ENCODE measurements at regions not wholly inside any gene's neighbourhood (a gene's known extent, or its start where the extent isn't known, plus 50 kb on each side); places are given as distances from the start of the nearest gene placed in this dataset.

DNA sequence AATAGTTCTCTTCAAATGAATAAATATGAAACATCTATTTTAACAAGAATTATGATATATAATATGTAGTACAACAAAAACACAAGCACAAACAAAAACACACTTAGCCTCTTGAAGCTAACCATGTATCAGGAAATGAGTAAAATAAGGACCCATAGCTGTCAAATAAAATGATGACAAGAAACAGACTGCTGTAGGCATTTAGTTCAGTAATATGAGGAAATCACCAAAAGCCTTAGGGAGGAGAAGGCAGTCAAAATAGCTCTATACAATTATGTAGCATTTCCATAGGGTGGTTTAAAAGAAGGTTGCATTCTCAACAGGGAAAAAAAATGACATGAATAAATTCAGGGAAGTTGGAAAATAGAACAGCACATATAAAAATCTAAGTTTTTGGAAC, 163.4 kb downstream of the PCDH20 start:
- Histone ChIP-seq H3F3A (ENCODE audit: control insufficient read depth, insufficient read depth) (no peaks in the 10 kb centered on the region), H3K79me2 (ENCODE audit: control insufficient read depth, low read length) (no peaks in the 10 kb centered on the region), H3K36me3 (ENCODE audit: control insufficient read depth, low read length) (no peaks in the 10 kb centered on the region), H4K20me1 (ENCODE audit: control insufficient read depth, insufficient read depth, low read depth, low read length) (no peaks in the 10 kb centered on the region), H3K4me3 (ENCODE audit: low read length) (no peak overlapping the region), H3K27me3 (ENCODE audit: control insufficient read depth, low read length) (no peaks in the 10 kb centered on the region), H3K27ac (ENCODE audit: low read depth, low read length) (no peak overlapping the region), H3K9me2 (replicated peaks; ENCODE audit: control insufficient read depth, low read length) (no peaks in the 10 kb centered on the region), H3K4me2 (ENCODE audit: low read length) (no peak overlapping the region), H3K9me3 (ENCODE audit: control insufficient read depth, insufficient read depth, low read length) (no peaks in the 10 kb centered on the region), H3K4me1 (ENCODE audit: control insufficient read depth, low read length) (no peaks in the 10 kb centered on the region)
- TF ChIP-seq EZH2phosphoT487 (IDR thresholded peaks at IDR 0.05; ENCODE audit: borderline replicate concordance, low read length): no peak
- TF ChIP-seq, protein P1, sequence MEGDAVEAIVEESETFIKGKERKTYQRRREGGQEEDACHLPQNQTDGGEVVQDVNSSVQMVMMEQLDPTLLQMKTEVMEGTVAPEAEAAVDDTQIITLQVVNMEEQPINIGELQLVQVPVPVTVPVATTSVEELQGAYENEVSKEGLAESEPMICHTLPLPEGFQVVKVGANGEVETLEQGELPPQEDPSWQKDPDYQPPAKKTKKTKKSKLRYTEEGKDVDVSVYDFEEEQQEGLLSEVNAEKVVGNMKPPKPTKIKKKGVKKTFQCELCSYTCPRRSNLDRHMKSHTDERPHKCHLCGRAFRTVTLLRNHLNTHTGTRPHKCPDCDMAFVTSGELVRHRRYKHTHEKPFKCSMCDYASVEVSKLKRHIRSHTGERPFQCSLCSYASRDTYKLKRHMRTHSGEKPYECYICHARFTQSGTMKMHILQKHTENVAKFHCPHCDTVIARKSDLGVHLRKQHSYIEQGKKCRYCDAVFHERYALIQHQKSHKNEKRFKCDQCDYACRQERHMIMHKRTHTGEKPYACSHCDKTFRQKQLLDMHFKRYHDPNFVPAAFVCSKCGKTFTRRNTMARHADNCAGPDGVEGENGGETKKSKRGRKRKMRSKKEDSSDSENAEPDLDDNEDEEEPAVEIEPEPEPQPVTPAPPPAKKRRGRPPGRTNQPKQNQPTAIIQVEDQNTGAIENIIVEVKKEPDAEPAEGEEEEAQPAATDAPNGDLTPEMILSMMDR (IDR thresholded peaks at IDR 0.05; ENCODE audit: low read depth, low read length, poor library complexity, severe bottlenecking): no peak

DNA sequence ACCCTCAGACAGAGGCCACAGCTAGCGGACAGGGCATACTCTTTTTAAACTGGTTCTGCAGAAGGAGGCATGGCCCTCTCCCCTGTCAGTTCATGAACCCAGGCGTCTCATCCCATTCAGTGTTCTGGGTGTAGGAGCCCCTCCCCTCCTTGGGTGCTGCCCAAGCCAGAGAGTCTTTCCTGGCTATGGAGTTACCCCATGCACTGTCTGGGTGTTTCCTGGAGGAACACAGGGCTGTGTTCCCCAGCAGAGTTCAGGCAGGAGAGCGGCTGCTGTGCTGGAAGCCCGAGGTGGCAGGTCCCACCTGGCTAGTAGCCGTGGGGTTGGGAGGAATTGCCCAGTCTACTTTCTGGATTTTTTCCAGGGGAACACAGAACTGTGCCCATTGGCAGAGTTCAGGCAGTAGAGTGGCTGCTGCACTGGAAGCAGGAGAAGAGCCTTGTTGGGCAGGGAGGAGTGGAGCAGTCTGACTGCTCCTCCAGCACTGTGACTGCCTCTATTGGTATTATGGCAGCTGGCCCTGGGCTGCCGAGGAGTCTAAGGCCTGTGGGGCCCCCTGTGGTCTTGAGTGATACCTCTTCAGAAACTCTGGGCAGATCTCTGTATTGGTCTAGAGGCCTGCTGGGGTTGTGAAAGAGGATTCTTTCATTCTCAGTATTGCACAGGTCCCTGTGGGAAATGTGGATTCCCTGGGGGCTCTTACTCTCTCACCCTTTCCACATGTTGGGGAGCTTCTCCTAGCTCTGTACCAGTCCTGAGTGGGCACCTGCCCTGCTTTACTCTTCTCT, 168.3 kb downstream of the PCDH20 start:
- H3K36me3 ChIP-seq (ENCODE audit: control insufficient read depth, low read length): no peaks in the 10 kb centered on the region
- H4K20me1 ChIP-seq (ENCODE audit: control insufficient read depth, insufficient read depth, low read depth, low read length): no peaks in the 10 kb centered on the region
- no peaks in the 10 kb centered on the region for H3K27me3 ChIP-seq (ENCODE audit: control insufficient read depth, low read length)
- H3K4me3 ChIP-seq (ENCODE audit: low read length): no peak overlapping the region
- H3K79me2 ChIP-seq (ENCODE audit: control insufficient read depth, low read length): no peaks in the 10 kb centered on the region
- H3K4me2 ChIP-seq (ENCODE audit: low read length): no peak overlapping the region
- TF ChIP-seq, protein P1 (IDR thresholded peaks at IDR 0.05; ENCODE audit: low read depth, low read length, poor library complexity, severe bottlenecking): no peak
- no peak for TF ChIP-seq EZH2phosphoT487 (IDR thresholded peaks at IDR 0.05; ENCODE audit: borderline replicate concordance, low read length)
- H3K9me2 ChIP-seq (replicated peaks; ENCODE audit: control insufficient read depth, low read length): no peaks in the 10 kb centered on the region
- no peaks in the 10 kb centered on the region for H3F3A ChIP-seq (ENCODE audit: control insufficient read depth, insufficient read depth)
- no peak overlapping the region for H3K27ac ChIP-seq (ENCODE audit: low read depth, low read length)
- H3K4me1 ChIP-seq (ENCODE audit: control insufficient read depth, low read length): no peaks in the 10 kb centered on the region
- no peaks in the 10 kb centered on the region for H3K9me3 ChIP-seq (ENCODE audit: control insufficient read depth, insufficient read depth, low read length)

- no peaks in the 10 kb centered on the region for H3K27me3 ChIP-seq (ENCODE audit: control insufficient read depth, low read length)
- H3K9me3 ChIP-seq (ENCODE audit: control insufficient read depth, insufficient read depth, low read length): no peaks in the 10 kb centered on the region
- no peak overlapping the region for H3K27ac ChIP-seq (ENCODE audit: low read depth, low read length)
- H3K4me3 ChIP-seq (ENCODE audit: low read length): no peak overlapping the region
- H3K36me3 ChIP-seq (ENCODE audit: control insufficient read depth, low read length): no peaks in the 10 kb centered on the region
- TF ChIP-seq EZH2phosphoT487 (IDR thresholded peaks at IDR 0.05; ENCODE audit: borderline replicate concordance, low read length): no peak
- TF ChIP-seq, protein P1 (IDR thresholded peaks at IDR 0.05; ENCODE audit: low read depth, low read length, poor library complexity, severe bottlenecking): no peak
- no peaks in the 10 kb centered on the region for H3F3A ChIP-seq (ENCODE audit: control insufficient read depth, insufficient read depth)
- no peak overlapping the region for H3K4me2 ChIP-seq (ENCODE audit: low read length)
- H4K20me1 ChIP-seq (ENCODE audit: control insufficient read depth, insufficient read depth, low read depth, low read length): no peaks in the 10 kb centered on the region
- H3K9me2 ChIP-seq (replicated peaks; ENCODE audit: control insufficient read depth, low read length): no peaks in the 10 kb centered on the region
- H3K79me2 ChIP-seq (ENCODE audit: control insufficient read depth, low read length): no peaks in the 10 kb centered on the region
- no peaks in the 10 kb centered on the region for H3K4me1 ChIP-seq (ENCODE audit: control insufficient read depth, low read length)
Observed at GRCh38 chr13:61246351-61246750, 169.3 kb downstream of the PCDH20 start.

Measured in DOHH2 (cell line).